ENCODE measurements at regions not wholly inside any gene's neighbourhood (a gene's known extent, or its start where the extent isn't known, plus 50 kb on each side); places are given as distances from the start of the nearest gene placed in this dataset.

- TF ChIP-seq CHD7 (IDR thresholded peaks at IDR 0.05; ENCODE audit: insufficient replicate concordance, low read length) (no peak), NANOG (IDR thresholded peaks at IDR 0.05; ENCODE audit: insufficient read depth, low read depth, low read length, poor library complexity, severe bottlenecking) (no peak), SUZ12 (IDR thresholded peaks at IDR 0.05; ENCODE audit: low read length) (no peak), BRCA1 (IDR thresholded peaks at IDR 0.05; ENCODE audit: low read depth, low read length) (no peak), RAD21 (IDR thresholded peaks at IDR 0.05 in 1 of 2, conservative IDR thresholded peaks at IDR 0.05 in 1 of 2; ENCODE audit: low read depth in 2 of 2, low read length in 2 of 2) (no peak), SP4 (IDR thresholded peaks at IDR 0.05; ENCODE audit: low read length) (no peak)
Observed at GRCh38 chr10:16361086-16361485, 75.7 kb upstream of the PTER start (continued).
